ENCODE measurements at regions not wholly inside any gene's neighbourhood (a gene's known extent, or its start where the extent isn't known, plus 50 kb on each side); places are given as distances from the start of the nearest gene placed in this dataset.

DNA sequence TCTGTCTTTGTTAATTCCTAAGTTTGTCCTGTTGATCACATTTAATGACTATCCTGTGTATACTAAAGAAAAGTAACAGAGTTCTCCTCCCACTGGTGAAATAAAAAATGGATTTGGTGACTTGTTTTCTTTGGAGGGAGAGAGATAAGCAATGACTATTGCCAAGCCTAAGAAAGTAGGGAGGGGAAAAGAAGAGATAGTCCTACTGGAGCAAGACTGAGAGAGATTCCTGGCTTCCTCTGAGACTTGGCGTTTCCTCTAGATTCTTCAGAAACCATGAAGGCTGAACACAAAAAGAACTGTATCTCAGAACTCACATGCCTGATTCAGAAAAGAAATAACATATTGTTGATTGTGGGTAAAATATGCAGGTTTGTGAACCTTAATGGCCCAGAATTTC lies 406.5 kb downstream of the FOXO1 start:
- Mint-ChIP-seq H3K4me3 (ENCODE audit: low read depth, unreplicated experiment) (no peak overlapping the region), H3K36me3 (ENCODE audit: insufficient read depth, unreplicated experiment) (no peaks in the 10 kb centered on the region), H3K27ac (ENCODE audit: unreplicated experiment) (no peak overlapping the region), H3K9me3 (ENCODE audit: low read depth, unreplicated experiment) (no peaks in the 10 kb centered on the region), H3K27me3 (ENCODE audit: unreplicated experiment) (no peaks in the 10 kb centered on the region), H3K4me1 (ENCODE audit: low read depth, unreplicated experiment) (no peaks in the 10 kb centered on the region)
- CTCF ChIA-PET = no interaction called here
- no peak for DNase-seq
- TF ChIP-seq, protein P1, sequence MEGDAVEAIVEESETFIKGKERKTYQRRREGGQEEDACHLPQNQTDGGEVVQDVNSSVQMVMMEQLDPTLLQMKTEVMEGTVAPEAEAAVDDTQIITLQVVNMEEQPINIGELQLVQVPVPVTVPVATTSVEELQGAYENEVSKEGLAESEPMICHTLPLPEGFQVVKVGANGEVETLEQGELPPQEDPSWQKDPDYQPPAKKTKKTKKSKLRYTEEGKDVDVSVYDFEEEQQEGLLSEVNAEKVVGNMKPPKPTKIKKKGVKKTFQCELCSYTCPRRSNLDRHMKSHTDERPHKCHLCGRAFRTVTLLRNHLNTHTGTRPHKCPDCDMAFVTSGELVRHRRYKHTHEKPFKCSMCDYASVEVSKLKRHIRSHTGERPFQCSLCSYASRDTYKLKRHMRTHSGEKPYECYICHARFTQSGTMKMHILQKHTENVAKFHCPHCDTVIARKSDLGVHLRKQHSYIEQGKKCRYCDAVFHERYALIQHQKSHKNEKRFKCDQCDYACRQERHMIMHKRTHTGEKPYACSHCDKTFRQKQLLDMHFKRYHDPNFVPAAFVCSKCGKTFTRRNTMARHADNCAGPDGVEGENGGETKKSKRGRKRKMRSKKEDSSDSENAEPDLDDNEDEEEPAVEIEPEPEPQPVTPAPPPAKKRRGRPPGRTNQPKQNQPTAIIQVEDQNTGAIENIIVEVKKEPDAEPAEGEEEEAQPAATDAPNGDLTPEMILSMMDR (IDR thresholded peaks at IDR 0.05; ENCODE audit: unreplicated experiment) = no peak
- no TSS peak for BruUV-seq (replicated peaks)
- intact Hi-C loops (cut with micrococcal nuclease; ENCODE audit: unreplicated experiment) = no loop called here

DNA sequence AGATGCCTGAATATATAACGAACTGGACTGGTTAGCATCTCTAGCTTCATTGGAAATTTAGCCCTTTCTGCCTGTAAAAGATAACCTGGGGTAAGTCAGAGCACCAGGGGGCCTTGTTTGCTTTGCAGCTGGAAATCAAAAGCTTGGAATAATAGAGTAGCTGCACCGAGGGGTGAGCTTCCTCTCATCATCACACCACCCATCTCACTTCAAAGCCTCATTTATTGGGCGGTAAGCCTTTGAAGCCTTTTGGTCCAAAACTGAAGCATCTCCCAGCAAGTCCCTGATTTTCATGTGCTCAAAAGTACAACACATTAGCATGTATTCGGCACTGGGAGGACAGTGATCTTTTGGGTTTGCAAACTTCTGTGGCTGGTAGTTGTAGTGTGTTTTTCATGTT lies 405.1 kb downstream of the FOXO1 start:
- Mint-ChIP-seq H3K27me3 (ENCODE audit: unreplicated experiment) (no peaks in the 10 kb centered on the region), H3K27ac (ENCODE audit: unreplicated experiment) (no peak overlapping the region), H3K9me3 (ENCODE audit: low read depth, unreplicated experiment) (no peaks in the 10 kb centered on the region), H3K36me3 (ENCODE audit: insufficient read depth, unreplicated experiment) (no peaks in the 10 kb centered on the region), H3K4me1 (ENCODE audit: low read depth, unreplicated experiment) (no peaks in the 10 kb centered on the region), H3K4me3 (ENCODE audit: low read depth, unreplicated experiment) (no peak overlapping the region)
- DNase-seq = no peak
- TF ChIP-seq, protein P1 (IDR thresholded peaks at IDR 0.05; ENCODE audit: unreplicated experiment) = no peak
- intact Hi-C loops (cut with micrococcal nuclease; ENCODE audit: unreplicated experiment) = no loop called here
- BruUV-seq (replicated peaks) = no TSS peak
- CTCF ChIA-PET = no interaction called here

DNA sequence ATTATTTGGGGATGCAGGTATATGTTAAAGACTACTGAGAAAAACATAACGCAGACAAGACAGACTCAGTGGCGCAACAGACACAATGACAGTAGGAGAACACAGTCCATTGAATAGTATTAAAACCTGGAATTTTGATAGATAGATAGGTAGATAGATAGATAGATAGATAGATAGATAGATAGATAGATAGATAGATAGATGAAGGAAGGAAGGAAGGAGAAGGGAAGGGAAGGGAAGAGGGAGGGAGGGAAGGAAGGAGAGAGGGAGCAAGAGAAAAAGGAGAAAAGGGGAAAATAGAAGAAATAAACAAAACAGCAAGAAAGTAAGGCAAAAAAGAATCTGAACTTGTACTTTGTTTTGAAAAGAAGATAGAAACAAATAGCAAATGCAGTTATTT lies 404.5 kb downstream of the FOXO1 start:
- TF ChIP-seq, protein P1 (IDR thresholded peaks at IDR 0.05; ENCODE audit: unreplicated experiment) = no peak
- no peaks in the 10 kb centered on the region for H3K9me3 Mint-ChIP-seq (ENCODE audit: low read depth, unreplicated experiment)
- no peaks in the 10 kb centered on the region for H3K4me1 Mint-ChIP-seq (ENCODE audit: low read depth, unreplicated experiment)
- intact Hi-C loops (cut with micrococcal nuclease; ENCODE audit: unreplicated experiment) = no loop called here
- no peaks in the 10 kb centered on the region for H3K27me3 Mint-ChIP-seq (ENCODE audit: unreplicated experiment)
- CTCF ChIA-PET = no interaction called here
- no peak overlapping the region for H3K4me3 Mint-ChIP-seq (ENCODE audit: low read depth, unreplicated experiment)
- BruUV-seq (replicated peaks) = no TSS peak
- no peak overlapping the region for H3K27ac Mint-ChIP-seq (ENCODE audit: unreplicated experiment)
- no peak for DNase-seq
- no peaks in the 10 kb centered on the region for H3K36me3 Mint-ChIP-seq (ENCODE audit: insufficient read depth, unreplicated experiment)

DNA sequence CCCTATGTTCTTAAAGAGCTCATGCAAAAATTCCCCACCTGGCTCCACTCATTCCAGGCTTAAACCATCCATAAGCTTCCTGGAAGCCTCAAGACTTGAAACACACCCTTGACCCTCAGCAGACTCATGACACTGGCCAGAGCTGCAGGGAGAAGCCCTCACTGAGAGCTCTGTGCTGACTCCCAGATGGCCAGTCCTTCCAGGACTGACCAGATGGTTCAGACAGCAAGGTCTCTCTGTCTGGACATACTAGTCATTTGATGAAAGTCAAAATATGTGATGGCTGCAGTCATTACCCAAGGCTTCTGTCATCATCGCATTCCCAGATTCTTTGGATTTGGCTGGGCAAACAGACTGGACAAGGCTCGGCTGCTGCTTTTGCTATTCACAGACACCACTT lies 397.4 kb downstream of the FOXO1 start:
- peaks cover 9% of the 10 kb centered on the region for H3K4me1 Mint-ChIP-seq (ENCODE audit: low read depth, unreplicated experiment)
- no peak overlapping the region for H3K4me3 Mint-ChIP-seq (ENCODE audit: low read depth, unreplicated experiment)
- no TSS peak for BruUV-seq (replicated peaks)
- no peak for DNase-seq
- CTCF ChIA-PET = interaction anchor here (0.6 kb wide), 1 partner anchor 179 kb away, joined by 3 read pairs; no protein-coding TSS in a partner anchor
- TF ChIP-seq, protein P1 (IDR thresholded peaks at IDR 0.05; ENCODE audit: unreplicated experiment) = no peak
- H3K27me3 Mint-ChIP-seq (ENCODE audit: unreplicated experiment) = no peaks in the 10 kb centered on the region
- no peak overlapping the region for H3K27ac Mint-ChIP-seq (ENCODE audit: unreplicated experiment)
- intact Hi-C loops (cut with micrococcal nuclease; ENCODE audit: unreplicated experiment) = no loop called here
- no peaks in the 10 kb centered on the region for H3K36me3 Mint-ChIP-seq (ENCODE audit: insufficient read depth, unreplicated experiment)
- H3K9me3 Mint-ChIP-seq (ENCODE audit: low read depth, unreplicated experiment) = no peaks in the 10 kb centered on the region

DNA sequence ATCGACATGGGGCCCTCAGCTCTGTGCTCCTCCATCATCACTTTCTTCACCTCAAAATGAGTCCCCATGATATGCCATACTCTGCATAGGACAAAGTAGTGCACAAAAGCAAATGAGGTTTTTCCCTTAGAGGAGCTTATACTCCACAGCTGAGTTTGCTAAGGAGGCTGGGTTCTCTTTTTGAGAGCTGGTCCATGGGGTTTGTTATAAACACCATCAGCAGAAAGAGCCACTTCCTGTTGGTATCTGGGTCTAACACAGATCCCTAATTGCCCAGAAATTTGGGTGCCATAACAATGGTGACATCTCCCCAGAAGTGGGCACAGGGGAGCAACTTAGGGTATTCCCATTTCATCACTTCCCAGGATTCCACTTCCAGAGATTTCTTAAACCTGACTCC lies 395.7 kb downstream of the FOXO1 start:
- CTCF ChIA-PET = no interaction called here
- intact Hi-C loops (cut with micrococcal nuclease; ENCODE audit: unreplicated experiment) = no loop called here
- no TSS peak for BruUV-seq (replicated peaks)
- Mint-ChIP-seq H3K4me3 (ENCODE audit: low read depth, unreplicated experiment) (no peak overlapping the region), H3K27ac (ENCODE audit: unreplicated experiment) (no peak overlapping the region), H3K36me3 (ENCODE audit: insufficient read depth, unreplicated experiment) (no peaks in the 10 kb centered on the region), H3K27me3 (ENCODE audit: unreplicated experiment) (no peaks in the 10 kb centered on the region), H3K4me1 (ENCODE audit: low read depth, unreplicated experiment) (peaks cover 24% of the 10 kb centered on the region), H3K9me3 (ENCODE audit: low read depth, unreplicated experiment) (no peaks in the 10 kb centered on the region)
- TF ChIP-seq, protein P1 (IDR thresholded peaks at IDR 0.05; ENCODE audit: unreplicated experiment) = no peak
- no peak for DNase-seq

All from Calu3 (cell line).